Keratinocyte (primary cell): ENCODE measurements at regions not wholly inside any gene's neighbourhood (a gene's known extent, or its start where the extent isn't known, plus 50 kb on each side); places are given as distances from the start of the nearest gene placed in this dataset.

Experiments
- DNase-seq: peaks from one replicate; pipeline ENCODE4 v3.0.0-alpha.2; 2011; ENCODE audit warnings: low read depth, missing footprints, low spot score
- FAIRE-seq: peaks from 2 replicates; lab custom pipeline; 2011; peaks lifted over from hg19 to GRCh38; lab: Jason Lieb, UNC
- H2AFZ ChIP-seq: 2 replicates; pipeline ENCODE4 v1.6.0; 2012; ENCODE audit warnings: low read length, control low read depth, inconsistent platforms; ENCODE audit not compliant: control insufficient read depth
- H3K27ac ChIP-seq: 2 replicates; pipeline ENCODE4 v1.5.1; 2011; ENCODE audit warnings: low read length; ENCODE audit not compliant: control insufficient read depth, insufficient read depth
- H3K27me3 ChIP-seq: 3 replicates; pipeline ENCODE4 v1.6.0; 2011; ENCODE audit warnings: low read length; ENCODE audit not compliant: control insufficient read depth, insufficient read depth; ENCODE audit errors: extremely low read depth
- H3K36me3 ChIP-seq, 2 experiments: 2 replicates in 1 of 2; 3 replicates in 1 of 2; pipeline ENCODE4 v1.5.1; 2011; ENCODE audit warnings: low read length in 2 of 2, mild to moderate bottlenecking in 1 of 2; ENCODE audit not compliant: control insufficient read depth in 2 of 2, insufficient read depth in 2 of 2; ENCODE audit errors: extremely low read depth in 1 of 2
- H3K4me1 ChIP-seq: 3 replicates; pipeline ENCODE4 v1.5.1; 2011; ENCODE audit warnings: low read length; ENCODE audit not compliant: control insufficient read depth, insufficient read depth; ENCODE audit errors: extremely low read depth
- H3K4me2 ChIP-seq: 3 replicates; pipeline ENCODE4 v1.6.0; 2011; ENCODE audit warnings: low read depth, low read length; ENCODE audit not compliant: control insufficient read depth, insufficient read depth; ENCODE audit errors: extremely low read depth
- H3K4me3 ChIP-seq, 3 experiments: fragments of 200-600 bp in 1 of 3; sonication (generic) in 1 of 3; 2 replicates in 2 of 3; 3 replicates in 1 of 3; pipeline ENCODE4 v1.5.1; 2011 to 2016; ENCODE audit warnings: low read length in 3 of 3, mild to moderate bottlenecking in 3 of 3, control low read depth in 2 of 3, inconsistent platforms in 1 of 3, low read depth in 1 of 3, mixed read lengths in 1 of 3, mixed run types in 1 of 3, moderate library complexity in 1 of 3; ENCODE audit not compliant: control insufficient read depth in 2 of 3, insufficient read depth in 2 of 3; ENCODE audit errors: extremely low read depth in 1 of 3
- H3K79me2 ChIP-seq: 2 replicates; pipeline ENCODE4 v1.6.0; 2012; ENCODE audit warnings: low read length; ENCODE audit not compliant: control insufficient read depth, insufficient read depth
- H3K9ac ChIP-seq: 3 replicates; pipeline ENCODE4 v1.6.0; 2011; ENCODE audit warnings: low read length; ENCODE audit not compliant: control insufficient read depth, insufficient read depth; ENCODE audit errors: extremely low read depth
- H3K9me1 ChIP-seq: 3 replicates; pipeline ENCODE4 v1.6.0; 2011; ENCODE audit warnings: low read length; ENCODE audit not compliant: control insufficient read depth, insufficient read depth; ENCODE audit errors: extremely low read depth
- H3K9me3 ChIP-seq: 2 replicates; pipeline ENCODE4 v1.5.1; 2012; ENCODE audit warnings: low read depth, low read length; ENCODE audit not compliant: control insufficient read depth
- H4K20me1 ChIP-seq: 3 replicates; pipeline ENCODE4 v1.6.0; 2011; ENCODE audit warnings: low read length; ENCODE audit not compliant: control insufficient read depth, insufficient read depth; ENCODE audit errors: extremely low read depth
- EZH2 ChIP-seq: IDR thresholded peaks from one replicate; pipeline ENCODE4 v1.6.1; 2012; ENCODE audit warnings: inconsistent platforms, mild to moderate bottlenecking, low read length, moderate library complexity
- dilution Hi-C: fragments of 300-500 bp; cut with MboI; formaldehyde crosslinking; loops from one replicate; pipeline ENCODE4 v1.7.0; 2020; ENCODE audit warnings: low sequenced_read_pairs; ENCODE audit not compliant: extremely low pct_ligation_motif_present
- TF ChIP-seq, protein P1 (sequence below), 3 experiments: IDR thresholded peaks in 1 of 3; conservative IDR thresholded peaks in 1 of 3; optimal IDR thresholded peaks in 1 of 3; 2 replicates in 2 of 3; 3 replicates in 1 of 3; pipeline versions ENCODE3 to v1.5.1; 2011; ENCODE audit warnings: low read length in 3 of 3, mild to moderate bottlenecking in 3 of 3, moderate library complexity in 2 of 3, control low read depth in 1 of 3, inconsistent platforms in 1 of 3; ENCODE audit not compliant: insufficient read depth in 2 of 3; ENCODE audit errors: extremely low read depth in 1 of 3

DNA sequence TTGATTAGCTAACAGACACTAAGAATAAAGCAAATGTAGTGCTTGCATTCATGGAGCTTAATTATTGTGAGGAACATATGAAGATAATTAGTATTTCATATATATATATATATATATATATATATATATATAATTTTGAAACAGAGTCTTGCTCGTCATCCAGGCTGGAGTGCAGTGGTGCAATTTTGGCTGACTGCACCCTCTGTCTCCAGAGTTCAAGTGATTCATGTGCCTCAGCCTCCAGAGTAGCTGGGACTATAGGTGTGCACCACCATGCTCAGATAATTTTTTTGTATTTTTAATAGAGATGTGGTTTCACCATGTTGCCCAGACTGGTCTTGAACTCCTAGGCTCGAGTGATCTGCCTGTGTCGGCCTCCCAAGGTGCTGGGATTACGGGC is 1091.6 kb upstream of the TMEM132C start:
- dilution Hi-C loops, result no loop called here
- H3K9me3 ChIP-seq, result peaks cover 15% of the 10 kb centered on the region
- H3K9ac ChIP-seq, result no peak overlapping the region
- no peak for TF ChIP-seq EZH2
- TF ChIP-seq, protein P1, sequence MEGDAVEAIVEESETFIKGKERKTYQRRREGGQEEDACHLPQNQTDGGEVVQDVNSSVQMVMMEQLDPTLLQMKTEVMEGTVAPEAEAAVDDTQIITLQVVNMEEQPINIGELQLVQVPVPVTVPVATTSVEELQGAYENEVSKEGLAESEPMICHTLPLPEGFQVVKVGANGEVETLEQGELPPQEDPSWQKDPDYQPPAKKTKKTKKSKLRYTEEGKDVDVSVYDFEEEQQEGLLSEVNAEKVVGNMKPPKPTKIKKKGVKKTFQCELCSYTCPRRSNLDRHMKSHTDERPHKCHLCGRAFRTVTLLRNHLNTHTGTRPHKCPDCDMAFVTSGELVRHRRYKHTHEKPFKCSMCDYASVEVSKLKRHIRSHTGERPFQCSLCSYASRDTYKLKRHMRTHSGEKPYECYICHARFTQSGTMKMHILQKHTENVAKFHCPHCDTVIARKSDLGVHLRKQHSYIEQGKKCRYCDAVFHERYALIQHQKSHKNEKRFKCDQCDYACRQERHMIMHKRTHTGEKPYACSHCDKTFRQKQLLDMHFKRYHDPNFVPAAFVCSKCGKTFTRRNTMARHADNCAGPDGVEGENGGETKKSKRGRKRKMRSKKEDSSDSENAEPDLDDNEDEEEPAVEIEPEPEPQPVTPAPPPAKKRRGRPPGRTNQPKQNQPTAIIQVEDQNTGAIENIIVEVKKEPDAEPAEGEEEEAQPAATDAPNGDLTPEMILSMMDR (optimal IDR thresholded peaks at IDR 0.05 in 1 of 3, IDR thresholded peaks at IDR 0.05 in 1 of 3, conservative IDR thresholded peaks at IDR 0.05 in 1 of 3; ENCODE audit: extremely low read depth in 1 of 3, insufficient read depth in 2 of 3, low read length in 3 of 3), result no peak
- no peak overlapping the region for H3K27ac ChIP-seq
- H2AFZ ChIP-seq, result no peak overlapping the region
- H3K4me1 ChIP-seq, result no peaks in the 10 kb centered on the region
- FAIRE-seq (no peak), DNase-seq (no peak)
- no peak overlapping the region for H3K4me3 ChIP-seq
- no peaks in the 10 kb centered on the region for H4K20me1 ChIP-seq
- no peak overlapping the region for H3K4me2 ChIP-seq
- no peaks in the 10 kb centered on the region for H3K27me3 ChIP-seq
- no peaks in the 10 kb centered on the region for H3K9me1 ChIP-seq
- no peaks in the 10 kb centered on the region for H3K79me2 ChIP-seq
- no peaks in the 10 kb centered on the region for H3K36me3 ChIP-seq

DNA sequence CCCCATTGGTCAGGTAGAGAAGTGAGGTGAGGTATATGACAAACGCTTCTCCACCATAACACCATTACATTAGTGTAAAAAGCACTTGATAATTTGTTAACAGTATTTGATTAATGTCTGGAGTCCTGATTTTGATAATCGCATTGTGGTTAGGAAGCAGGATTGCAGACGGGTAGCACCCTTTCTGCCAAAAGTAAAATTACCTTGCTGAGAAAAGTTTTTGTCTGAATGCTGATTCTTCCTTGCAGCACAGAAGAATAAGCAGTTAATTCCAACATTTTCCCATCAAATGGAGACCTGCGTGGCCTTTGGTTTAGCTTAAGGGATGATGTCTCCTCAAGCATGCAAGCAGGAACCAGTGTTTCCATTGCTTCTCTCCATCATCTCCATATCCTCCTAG is 1090.2 kb upstream of the TMEM132C start:
- Histone ChIP-seq H3K9ac (no peak overlapping the region), H3K9me1 (no peaks in the 10 kb centered on the region), H2AFZ (no peak overlapping the region), H3K4me2 (no peak overlapping the region), H3K4me3 (no peak overlapping the region), H3K27me3 (no peaks in the 10 kb centered on the region), H3K9me3 (peaks cover 15% of the 10 kb centered on the region), H3K79me2 (no peaks in the 10 kb centered on the region), H3K27ac (no peak overlapping the region), H3K4me1 (no peaks in the 10 kb centered on the region), H3K36me3 (no peaks in the 10 kb centered on the region), H4K20me1 (no peaks in the 10 kb centered on the region)
- FAIRE-seq (no peak), DNase-seq (no peak)
- dilution Hi-C loops, result no loop called here
- TF ChIP-seq, protein P1 (optimal IDR thresholded peaks at IDR 0.05 in 1 of 3, IDR thresholded peaks at IDR 0.05 in 1 of 3, conservative IDR thresholded peaks at IDR 0.05 in 1 of 3; ENCODE audit: extremely low read depth in 1 of 3, insufficient read depth in 2 of 3, low read length in 3 of 3), result no peak
- no peak for TF ChIP-seq EZH2
